ENCODE measurements at regions not wholly inside any gene's neighbourhood (a gene's known extent, or its start where the extent isn't known, plus 50 kb on each side); places are given as distances from the start of the nearest gene placed in this dataset.
"Not testable (repeated sequence)": the region's sequence is repeated elsewhere in the genome, so short reads cannot be mapped to it uniquely, and the experiment has no call there.

DNA sequence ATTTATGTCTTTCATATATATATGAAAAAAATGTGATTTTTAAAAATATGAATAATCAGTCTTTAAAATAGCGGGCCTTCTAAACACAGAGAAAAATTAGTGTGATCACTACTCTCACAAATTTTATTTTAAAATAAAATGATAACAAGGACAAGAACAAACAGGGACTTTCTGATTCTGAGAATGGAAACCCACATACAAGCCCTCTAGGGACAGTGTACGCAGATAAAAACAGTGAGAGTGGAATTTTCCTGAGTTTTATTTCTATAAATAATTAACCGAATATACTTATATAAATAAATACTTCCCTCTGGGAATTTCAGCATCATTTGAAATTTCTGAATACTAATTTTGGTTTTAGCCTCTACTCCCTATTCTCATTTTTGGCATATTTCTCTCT lies 201.4 kb upstream of the CBLB start:
- Mint-ChIP-seq H3K36me3 (ENCODE audit: low read depth) (peaks cover 4% of the 10 kb centered on the region), H3K9me3 (peaks cover 11% of the 10 kb centered on the region), H3K27ac (no peak overlapping the region), H3K27me3 (ENCODE audit: insufficient read depth) (no peaks in the 10 kb centered on the region), H3K4me3 (no peak overlapping the region), H3K4me1 (no peaks in the 10 kb centered on the region)
- WGBS, 2 experiments (ENCODE audit: insufficient coverage in 1 of 2, insufficient read length in 1 of 2), result 100% methylated on average over 2 of the region's 3 CpGs; no CpG with 5 or more reads in 1 of the 2 experiments
- no peak overlapping the region for H3K4me3 ChIP-seq (ENCODE audit: low read length)
- no peak overlapping the region for H3K27ac ChIP-seq (ENCODE audit: low read depth, low read length)
- H3K27me3 ChIP-seq (ENCODE audit: control insufficient read depth, insufficient read depth, low read length, poor library complexity, severe bottlenecking), result no peaks in the 10 kb centered on the region
- TF ChIP-seq, protein P1, sequence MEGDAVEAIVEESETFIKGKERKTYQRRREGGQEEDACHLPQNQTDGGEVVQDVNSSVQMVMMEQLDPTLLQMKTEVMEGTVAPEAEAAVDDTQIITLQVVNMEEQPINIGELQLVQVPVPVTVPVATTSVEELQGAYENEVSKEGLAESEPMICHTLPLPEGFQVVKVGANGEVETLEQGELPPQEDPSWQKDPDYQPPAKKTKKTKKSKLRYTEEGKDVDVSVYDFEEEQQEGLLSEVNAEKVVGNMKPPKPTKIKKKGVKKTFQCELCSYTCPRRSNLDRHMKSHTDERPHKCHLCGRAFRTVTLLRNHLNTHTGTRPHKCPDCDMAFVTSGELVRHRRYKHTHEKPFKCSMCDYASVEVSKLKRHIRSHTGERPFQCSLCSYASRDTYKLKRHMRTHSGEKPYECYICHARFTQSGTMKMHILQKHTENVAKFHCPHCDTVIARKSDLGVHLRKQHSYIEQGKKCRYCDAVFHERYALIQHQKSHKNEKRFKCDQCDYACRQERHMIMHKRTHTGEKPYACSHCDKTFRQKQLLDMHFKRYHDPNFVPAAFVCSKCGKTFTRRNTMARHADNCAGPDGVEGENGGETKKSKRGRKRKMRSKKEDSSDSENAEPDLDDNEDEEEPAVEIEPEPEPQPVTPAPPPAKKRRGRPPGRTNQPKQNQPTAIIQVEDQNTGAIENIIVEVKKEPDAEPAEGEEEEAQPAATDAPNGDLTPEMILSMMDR (conservative IDR thresholded peaks at IDR 0.05), result no peak
- DNase-seq, result no peak
- no peak overlapping the region for H3K9ac ChIP-seq (ENCODE audit: extremely low read depth, low read length, poor library complexity, severe bottlenecking)
- no peaks in the 10 kb centered on the region for H3K4me1 ChIP-seq (ENCODE audit: control insufficient read depth, insufficient read depth, low read length)
- peaks cover 9% of the 10 kb centered on the region for H3K9me3 ChIP-seq (ENCODE audit: control insufficient read depth, low read length)
- H3K36me3 ChIP-seq (ENCODE audit: control insufficient read depth, insufficient read depth, low read length), result no peaks in the 10 kb centered on the region

DNA sequence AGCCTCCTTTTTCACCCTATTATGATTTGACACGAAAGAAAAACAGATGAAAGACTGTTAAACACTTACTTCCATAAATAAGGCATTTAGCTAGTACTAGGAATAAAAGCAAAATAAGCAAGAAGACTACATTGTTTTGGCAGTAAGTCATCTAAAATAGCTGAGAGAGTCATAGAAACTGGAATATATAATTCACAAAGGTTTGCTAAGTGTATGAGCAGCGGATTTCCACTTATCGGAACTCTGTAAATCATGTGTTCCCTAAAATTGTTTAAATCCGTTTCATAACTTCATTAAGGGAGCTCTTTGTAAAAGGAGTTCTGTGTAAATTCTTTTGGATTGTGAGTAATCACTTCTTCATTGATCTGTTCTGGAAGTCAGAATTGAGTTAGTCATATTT lies 202.5 kb upstream of the CBLB start:
- Histone ChIP-seq H3K36me3 (ENCODE audit: control insufficient read depth, insufficient read depth, low read length) (no peaks in the 10 kb centered on the region), H3K9me3 (ENCODE audit: control insufficient read depth, low read length) (peaks cover 11% of the 10 kb centered on the region), H3K27me3 (ENCODE audit: control insufficient read depth, insufficient read depth, low read length, poor library complexity, severe bottlenecking) (no peaks in the 10 kb centered on the region), H3K9ac (ENCODE audit: extremely low read depth, low read length, poor library complexity, severe bottlenecking) (no peak overlapping the region), H3K4me1 (ENCODE audit: control insufficient read depth, insufficient read depth, low read length) (no peaks in the 10 kb centered on the region), H3K4me3 (ENCODE audit: low read length) (no peak overlapping the region), H3K27ac (ENCODE audit: low read depth, low read length) (no peak overlapping the region)
- Mint-ChIP-seq H3K4me3 (no peak overlapping the region), H3K9me3 (peaks cover 16% of the 10 kb centered on the region), H3K4me1 (no peaks in the 10 kb centered on the region), H3K36me3 (ENCODE audit: low read depth) (peaks cover 4% of the 10 kb centered on the region), H3K27ac (no peak overlapping the region), H3K27me3 (ENCODE audit: insufficient read depth) (no peaks in the 10 kb centered on the region)
- TF ChIP-seq, protein P1 (conservative IDR thresholded peaks at IDR 0.05), result no peak
- DNase-seq, result no peak
- 93 to 96% methylated on average over 3 to 4 of the region's 4 CpGs for WGBS, 2 experiments (ENCODE audit: insufficient coverage in 1 of 2, insufficient read length in 1 of 2)

DNA sequence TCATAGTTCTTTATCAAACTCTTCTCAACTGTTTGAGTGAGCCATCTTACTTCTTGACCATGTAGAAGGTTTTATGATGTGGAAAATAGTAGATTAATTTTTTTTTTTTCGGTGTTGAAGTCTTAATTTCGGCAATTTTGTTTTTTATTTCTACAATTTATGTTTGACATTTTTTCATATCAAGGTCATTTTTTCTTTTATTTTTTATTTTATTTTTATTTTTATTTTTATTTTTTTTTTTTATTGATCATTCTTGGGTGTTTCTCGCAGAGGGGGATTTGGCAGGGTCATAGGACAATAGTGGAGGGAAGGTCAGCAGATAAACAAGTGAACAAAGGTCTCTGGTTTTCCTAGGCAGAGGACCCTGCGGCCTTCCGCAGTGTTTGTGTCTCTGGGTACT lies 203.8 kb upstream of the CBLB start:
- not testable (repeated sequence) for H3K4me3 ChIP-seq (ENCODE audit: low read length); H3K4me3 Mint-ChIP-seq; H3K36me3 ChIP-seq (ENCODE audit: control insufficient read depth, insufficient read depth, low read length); H3K4me1 ChIP-seq (ENCODE audit: control insufficient read depth, insufficient read depth, low read length); H3K27me3 Mint-ChIP-seq (ENCODE audit: insufficient read depth); H3K9ac ChIP-seq (ENCODE audit: extremely low read depth, low read length, poor library complexity, severe bottlenecking); H3K4me1 Mint-ChIP-seq; H3K36me3 Mint-ChIP-seq (ENCODE audit: low read depth); DNase-seq; H3K27me3 ChIP-seq (ENCODE audit: control insufficient read depth, insufficient read depth, low read length, poor library complexity, severe bottlenecking); H3K27ac ChIP-seq (ENCODE audit: low read depth, low read length); H3K27ac Mint-ChIP-seq
- H3K9me3 Mint-ChIP-seq, result peaks cover 20% of the 10 kb centered on the region
- no CpG with 5 or more reads among the region's 5 CpGs for WGBS, 2 experiments (ENCODE audit: insufficient coverage in 1 of 2, insufficient read length in 1 of 2)
- H3K9me3 ChIP-seq (ENCODE audit: control insufficient read depth, low read length), result peaks cover 18% of the 10 kb centered on the region

DNA sequence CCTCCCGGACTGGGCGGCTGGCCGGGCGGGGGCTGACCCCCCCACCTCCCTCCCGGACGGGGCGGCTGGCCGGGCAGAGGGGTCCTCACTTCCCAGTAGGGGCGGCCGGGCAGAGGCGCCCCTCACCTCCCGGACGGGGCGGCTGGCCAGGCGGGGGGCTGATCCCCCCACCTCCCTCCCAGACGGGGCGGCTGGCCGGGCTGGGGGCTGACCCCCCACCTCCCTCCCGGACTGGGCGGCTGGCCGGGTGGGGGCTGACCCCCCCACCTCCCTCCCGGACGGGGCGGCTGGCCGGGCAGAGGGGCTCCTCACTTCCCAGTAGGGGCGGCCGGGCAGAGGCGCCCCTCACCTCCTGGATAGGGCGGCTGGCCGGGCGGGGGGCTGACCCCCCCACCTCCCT lies 205.0 kb upstream of the CBLB start:
- not testable (repeated sequence) for H3K4me1 Mint-ChIP-seq; H3K36me3 ChIP-seq (ENCODE audit: control insufficient read depth, insufficient read depth, low read length); H3K27ac ChIP-seq (ENCODE audit: low read depth, low read length); DNase-seq; H3K36me3 Mint-ChIP-seq (ENCODE audit: low read depth); H3K4me3 Mint-ChIP-seq; H3K4me1 ChIP-seq (ENCODE audit: control insufficient read depth, insufficient read depth, low read length); H3K9ac ChIP-seq (ENCODE audit: extremely low read depth, low read length, poor library complexity, severe bottlenecking); H3K27ac Mint-ChIP-seq; H3K27me3 Mint-ChIP-seq (ENCODE audit: insufficient read depth); H3K27me3 ChIP-seq (ENCODE audit: control insufficient read depth, insufficient read depth, low read length, poor library complexity, severe bottlenecking); H3K4me3 ChIP-seq (ENCODE audit: low read length)
- peaks cover 18% of the 10 kb centered on the region for H3K9me3 ChIP-seq (ENCODE audit: control insufficient read depth, low read length)
- no CpG with 5 or more reads among the region's 31 CpGs for WGBS, 2 experiments (ENCODE audit: insufficient coverage in 1 of 2, insufficient read length in 1 of 2)
- peaks cover 20% of the 10 kb centered on the region for H3K9me3 Mint-ChIP-seq

DNA sequence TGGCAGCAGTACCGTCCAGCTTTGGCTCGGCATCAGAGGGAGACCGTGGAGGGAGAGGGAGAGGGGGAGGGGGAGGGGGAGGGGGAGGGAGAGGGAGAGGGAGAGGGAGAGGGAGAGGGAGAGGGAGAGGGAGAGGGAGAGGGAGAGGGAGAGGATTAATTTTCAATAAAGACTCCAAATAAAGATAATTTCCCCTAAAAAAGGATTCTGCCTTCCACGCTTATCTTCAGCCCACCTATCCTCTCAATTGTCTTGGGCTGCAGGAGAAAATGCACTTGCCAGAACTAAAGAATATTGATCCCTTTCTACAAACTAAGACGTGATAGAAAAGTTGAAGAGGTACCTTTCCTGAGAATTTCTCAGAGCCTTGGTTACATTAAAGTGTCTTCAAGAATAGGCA lies 206.9 kb upstream of the CBLB start:
- not testable (repeated sequence) for H3K27me3 Mint-ChIP-seq (ENCODE audit: insufficient read depth); H3K9ac ChIP-seq (ENCODE audit: extremely low read depth, low read length, poor library complexity, severe bottlenecking); H3K27ac Mint-ChIP-seq; H3K36me3 ChIP-seq (ENCODE audit: control insufficient read depth, insufficient read depth, low read length); H3K4me3 Mint-ChIP-seq; H3K4me3 ChIP-seq (ENCODE audit: low read length); DNase-seq; H3K4me1 ChIP-seq (ENCODE audit: control insufficient read depth, insufficient read depth, low read length); H3K27me3 ChIP-seq (ENCODE audit: control insufficient read depth, insufficient read depth, low read length, poor library complexity, severe bottlenecking); H3K36me3 Mint-ChIP-seq (ENCODE audit: low read depth); H3K27ac ChIP-seq (ENCODE audit: low read depth, low read length); H3K4me1 Mint-ChIP-seq
- H3K9me3 ChIP-seq (ENCODE audit: control insufficient read depth, low read length), result peaks cover 18% of the 10 kb centered on the region
- H3K9me3 Mint-ChIP-seq, result peaks cover 22% of the 10 kb centered on the region
- WGBS, 2 experiments (ENCODE audit: insufficient coverage in 1 of 2, insufficient read length in 1 of 2), result 95 to 100% methylated on average over 1 to 2 of the region's 5 CpGs

Data from endodermal cell (in vitro differentiated cells).